HL-60 (cell line): ENCODE measurements at regions not wholly inside any gene's neighbourhood (a gene's known extent, or its start where the extent isn't known, plus 50 kb on each side); places are given as distances from the start of the nearest gene placed in this dataset.

ENCODE experiments used
- DNase-seq, 2 experiments: peaks; one replicate each; pipeline ENCODE4 v3.0.0-alpha.2; 2010 to 2020; ENCODE audit warnings: low read depth in 1 of 2, low spot score in 1 of 2
- H3K27ac ChIP-seq: fragments of 250-450 bp; sonication (Bioruptor Pico); replicated peaks from 2 replicates; pipeline ENCODE4 v1.5.1; 2020; ENCODE audit warnings: mild to moderate bottlenecking, moderate library complexity
- H3K27me3 ChIP-seq: fragments of 250-450 bp; sonication (Bioruptor Pico); 2 replicates; pipeline ENCODE4 v1.5.1; 2021; ENCODE audit warnings: mild to moderate bottlenecking, moderate library complexity; ENCODE audit not compliant: insufficient read depth, poor library complexity, severe bottlenecking
- H3K4me3 ChIP-seq: replicated peaks from 2 replicates; pipeline ENCODE4 v1.5.1; 2011; ENCODE audit warnings: mild to moderate bottlenecking, control low read depth, low read length; ENCODE audit not compliant: insufficient read depth
- GABPA ChIP-seq: IDR thresholded peaks from 2 replicates; pipeline ENCODE4 v1.6.1; 2012; ENCODE audit warnings: low read depth
- POLR2AphosphoS5 ChIP-seq: IDR thresholded peaks from 2 replicates; pipeline ENCODE4 v1.6.1; 2012; ENCODE audit warnings: low read depth
- SPI1 ChIP-seq: IDR thresholded peaks from 2 replicates; pipeline ENCODE4 v1.6.1; 2012; ENCODE audit warnings: low read depth, mild to moderate bottlenecking, borderline replicate concordance
- TF ChIP-seq, protein P1 (sequence below): IDR thresholded peaks from one replicate; pipeline ENCODE4 v1.5.1; 2011; ENCODE audit warnings: low read length, control low read depth, inconsistent platforms; ENCODE audit not compliant: insufficient read depth
- TF ChIP-seq, protein P2 (sequence below): IDR thresholded peaks from 2 replicates; pipeline ENCODE4 v1.6.1; 2012; ENCODE audit warnings: low read depth; ENCODE audit not compliant: insufficient replicate concordance

DNA sequence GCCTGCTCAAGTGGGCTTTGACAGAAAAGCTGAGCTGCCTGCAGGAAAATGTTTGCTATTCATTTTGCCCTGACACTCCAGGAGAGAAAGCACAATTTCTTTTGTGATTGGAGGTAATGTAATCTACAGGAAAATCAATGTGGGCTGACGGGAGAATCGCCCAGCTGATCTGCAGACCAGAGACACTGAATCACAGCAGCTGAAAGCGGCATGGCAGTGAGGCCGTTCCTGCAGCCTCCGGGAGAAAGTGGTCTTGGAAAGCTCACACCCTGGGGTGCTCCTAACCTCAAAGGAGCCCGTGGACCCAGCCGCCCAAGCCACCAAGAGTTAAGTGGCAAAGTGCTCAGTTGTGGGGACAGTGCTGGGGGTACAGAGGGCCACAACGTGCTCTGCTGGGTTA lies 593.6 kb downstream of the BNC2 start:
- H3K27ac ChIP-seq = no peak overlapping the region
- TF ChIP-seq, protein P1, sequence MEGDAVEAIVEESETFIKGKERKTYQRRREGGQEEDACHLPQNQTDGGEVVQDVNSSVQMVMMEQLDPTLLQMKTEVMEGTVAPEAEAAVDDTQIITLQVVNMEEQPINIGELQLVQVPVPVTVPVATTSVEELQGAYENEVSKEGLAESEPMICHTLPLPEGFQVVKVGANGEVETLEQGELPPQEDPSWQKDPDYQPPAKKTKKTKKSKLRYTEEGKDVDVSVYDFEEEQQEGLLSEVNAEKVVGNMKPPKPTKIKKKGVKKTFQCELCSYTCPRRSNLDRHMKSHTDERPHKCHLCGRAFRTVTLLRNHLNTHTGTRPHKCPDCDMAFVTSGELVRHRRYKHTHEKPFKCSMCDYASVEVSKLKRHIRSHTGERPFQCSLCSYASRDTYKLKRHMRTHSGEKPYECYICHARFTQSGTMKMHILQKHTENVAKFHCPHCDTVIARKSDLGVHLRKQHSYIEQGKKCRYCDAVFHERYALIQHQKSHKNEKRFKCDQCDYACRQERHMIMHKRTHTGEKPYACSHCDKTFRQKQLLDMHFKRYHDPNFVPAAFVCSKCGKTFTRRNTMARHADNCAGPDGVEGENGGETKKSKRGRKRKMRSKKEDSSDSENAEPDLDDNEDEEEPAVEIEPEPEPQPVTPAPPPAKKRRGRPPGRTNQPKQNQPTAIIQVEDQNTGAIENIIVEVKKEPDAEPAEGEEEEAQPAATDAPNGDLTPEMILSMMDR = no peak

GRCh38 chr9:16277471-16277960 lies 593.0 kb downstream of the BNC2 start:
- DNase-seq = no peak
- Histone ChIP-seq H3K4me3 (no peak overlapping the region), H3K27ac (no peak overlapping the region), H3K27me3 (no peaks in the 10 kb centered on the region)
- no peak for TF ChIP-seq GABPA
- TF ChIP-seq, protein P2, sequence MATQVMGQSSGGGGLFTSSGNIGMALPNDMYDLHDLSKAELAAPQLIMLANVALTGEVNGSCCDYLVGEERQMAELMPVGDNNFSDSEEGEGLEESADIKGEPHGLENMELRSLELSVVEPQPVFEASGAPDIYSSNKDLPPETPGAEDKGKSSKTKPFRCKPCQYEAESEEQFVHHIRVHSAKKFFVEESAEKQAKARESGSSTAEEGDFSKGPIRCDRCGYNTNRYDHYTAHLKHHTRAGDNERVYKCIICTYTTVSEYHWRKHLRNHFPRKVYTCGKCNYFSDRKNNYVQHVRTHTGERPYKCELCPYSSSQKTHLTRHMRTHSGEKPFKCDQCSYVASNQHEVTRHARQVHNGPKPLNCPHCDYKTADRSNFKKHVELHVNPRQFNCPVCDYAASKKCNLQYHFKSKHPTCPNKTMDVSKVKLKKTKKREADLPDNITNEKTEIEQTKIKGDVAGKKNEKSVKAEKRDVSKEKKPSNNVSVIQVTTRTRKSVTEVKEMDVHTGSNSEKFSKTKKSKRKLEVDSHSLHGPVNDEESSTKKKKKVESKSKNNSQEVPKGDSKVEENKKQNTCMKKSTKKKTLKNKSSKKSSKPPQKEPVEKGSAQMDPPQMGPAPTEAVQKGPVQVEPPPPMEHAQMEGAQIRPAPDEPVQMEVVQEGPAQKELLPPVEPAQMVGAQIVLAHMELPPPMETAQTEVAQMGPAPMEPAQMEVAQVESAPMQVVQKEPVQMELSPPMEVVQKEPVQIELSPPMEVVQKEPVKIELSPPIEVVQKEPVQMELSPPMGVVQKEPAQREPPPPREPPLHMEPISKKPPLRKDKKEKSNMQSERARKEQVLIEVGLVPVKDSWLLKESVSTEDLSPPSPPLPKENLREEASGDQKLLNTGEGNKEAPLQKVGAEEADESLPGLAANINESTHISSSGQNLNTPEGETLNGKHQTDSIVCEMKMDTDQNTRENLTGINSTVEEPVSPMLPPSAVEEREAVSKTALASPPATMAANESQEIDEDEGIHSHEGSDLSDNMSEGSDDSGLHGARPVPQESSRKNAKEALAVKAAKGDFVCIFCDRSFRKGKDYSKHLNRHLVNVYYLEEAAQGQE = no peak
- no peak for TF ChIP-seq POLR2AphosphoS5
- TF ChIP-seq, protein P1 = no peak

More for the DNA sequence above, 593.6 kb downstream of the BNC2 start:
- no peak for DNase-seq
- H3K4me3 ChIP-seq = no peak overlapping the region
- no peaks in the 10 kb centered on the region for H3K27me3 ChIP-seq

DNA sequence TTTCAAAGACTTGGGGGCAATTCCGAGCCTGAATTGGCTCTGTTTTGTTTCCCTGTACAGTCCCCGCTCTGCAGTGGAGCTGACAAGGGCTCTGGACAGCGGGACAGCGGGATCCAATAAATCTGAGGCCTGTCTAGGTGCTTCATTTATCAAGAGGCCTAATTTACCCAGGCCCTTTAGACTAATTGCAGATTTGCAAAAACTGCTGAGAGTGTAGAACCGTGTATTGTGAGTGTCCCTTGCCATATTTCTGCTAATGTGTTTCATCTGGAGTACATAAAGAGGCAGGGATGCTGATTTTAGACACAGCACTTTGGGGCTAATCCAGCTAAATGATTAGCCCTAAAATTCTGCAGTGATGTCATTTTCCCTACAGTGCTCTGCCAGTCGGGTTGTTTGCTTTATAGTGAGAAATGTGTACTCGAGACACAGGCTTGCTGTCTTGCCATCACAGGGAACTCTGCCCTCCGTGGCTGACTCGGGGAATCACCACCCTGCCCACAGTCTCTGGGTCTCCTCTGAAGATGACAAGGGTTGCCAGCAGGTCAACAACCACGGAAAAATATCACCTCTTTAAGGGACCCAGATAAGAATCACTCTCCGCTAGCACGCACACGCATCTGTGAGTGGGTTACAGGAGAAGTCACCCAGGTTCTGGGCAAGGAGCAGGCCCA lies 592.0 kb downstream of the BNC2 start:
- no peak overlapping the region for H3K27ac ChIP-seq
- no peak for DNase-seq
- H3K4me3 ChIP-seq = no peak overlapping the region
- TF ChIP-seq, protein P2 = no peak
- no peak for TF ChIP-seq SPI1
- TF ChIP-seq POLR2AphosphoS5 = no peak
- TF ChIP-seq, protein P1 = no peak
- TF ChIP-seq GABPA = no peak
- no peaks in the 10 kb centered on the region for H3K27me3 ChIP-seq

DNA sequence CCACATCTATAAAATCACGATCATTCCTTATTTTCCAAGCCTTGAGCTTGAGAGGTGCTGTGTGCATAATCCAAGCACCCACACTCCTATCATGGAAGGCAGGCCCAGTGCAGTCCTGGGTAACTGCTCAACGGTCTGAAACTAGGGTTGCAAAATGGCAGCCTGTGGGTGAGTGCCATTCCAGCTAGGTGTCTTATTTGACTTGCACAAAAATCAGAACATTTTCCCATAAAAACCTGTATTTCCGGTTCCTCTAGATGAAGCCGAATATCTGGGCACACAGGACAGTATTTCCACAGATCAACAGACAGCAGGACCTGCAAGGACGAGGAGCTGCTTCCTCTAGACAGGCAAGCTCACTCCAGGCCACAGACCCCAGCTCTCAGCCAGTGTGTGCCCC lies 588.8 kb downstream of the BNC2 start:
- Histone ChIP-seq H3K27ac (no peak overlapping the region), H3K4me3 (no peak overlapping the region), H3K27me3 (no peaks in the 10 kb centered on the region)
- TF ChIP-seq, protein P1 = no peak
- TF ChIP-seq POLR2AphosphoS5 (no peak), GABPA (no peak), SPI1 (no peak)
- TF ChIP-seq, protein P2 = no peak
- no peak for DNase-seq
